LNCAP (cell line): ENCODE measurements at regions not wholly inside any gene's neighbourhood (a gene's known extent, or its start where the extent isn't known, plus 50 kb on each side); places are given as distances from the start of the nearest gene placed in this dataset.

Source experiments
- CTCF ChIP-seq: fragments of 450-650 bp; IDR thresholded peaks from 2 replicates; pipeline ENCODE4 v1.5.1; 2017; ENCODE audit warnings: mild to moderate bottlenecking

GRCh38 chr18:43515481-43515880 lies 238.2 kb upstream of the SYT4 start:
- TF ChIP-seq CTCF: no peak

GRCh38 chr18:43524260-43524659 lies 247.0 kb upstream of the SYT4 start:
- no peak for TF ChIP-seq CTCF

- no peak for TF ChIP-seq CTCF
Measured at GRCh38 chr18:43525169-43525568, 247.9 kb upstream of the SYT4 start.

GRCh38 chr18:43526426-43527145 lies 249.3 kb upstream of the SYT4 start:
- no peak for TF ChIP-seq CTCF

- TF ChIP-seq CTCF: no peak
Measured at GRCh38 chr18:43531438-43531837, 254.1 kb upstream of the SYT4 start.

GRCh38 chr18:43533371-43533770 lies 256.1 kb upstream of the SYT4 start:
- no peak for TF ChIP-seq CTCF

- no peak for TF ChIP-seq CTCF
Measured at GRCh38 chr18:43534511-43534910, 257.2 kb upstream of the SYT4 start.

- TF ChIP-seq CTCF: no peak
Measured at GRCh38 chr18:43539862-43540261, 262.6 kb upstream of the SYT4 start.
